ENCODE measurements at regions not wholly inside any gene's neighbourhood (a gene's known extent, or its start where the extent isn't known, plus 50 kb on each side); places are given as distances from the start of the nearest gene placed in this dataset.

- DNase-seq (ENCODE audit: low read depth, low spot score), result no peak
Measured at GRCh38 chrX:16222151-16222550, 54.9 kb downstream of the MAGEB17 start.

GRCh38 chrX:16223385-16223784 is 56.1 kb downstream of the MAGEB17 start:
- no peak for DNase-seq (ENCODE audit: low read depth, low spot score)

GRCh38 chrX:16239211-16239610 is 71.9 kb downstream of the MAGEB17 start:
- DNase-seq (ENCODE audit: low read depth, low spot score), result no peak

- no peak for DNase-seq (ENCODE audit: low read depth, low spot score)
Measured at GRCh38 chrX:16240231-16240905, 73.1 kb downstream of the MAGEB17 start.

GRCh38 chrX:16240968-16241367 is 73.7 kb downstream of the MAGEB17 start:
- DNase-seq (ENCODE audit: low read depth, low spot score), result no peak

- no peak for DNase-seq (ENCODE audit: low read depth, low spot score)
Measured at GRCh38 chrX:16250296-16250695, 83.0 kb downstream of the MAGEB17 start.

GRCh38 chrX:16251782-16252181 is 84.5 kb downstream of the MAGEB17 start:
- DNase-seq (ENCODE audit: low read depth, low spot score), result no peak

- DNase-seq (ENCODE audit: low read depth, low spot score), result no peak
Measured at GRCh38 chrX:16258882-16259281, 91.6 kb downstream of the MAGEB17 start.

- DNase-seq (ENCODE audit: low read depth, low spot score), result no peak
Measured at GRCh38 chrX:16267431-16267830, 100.2 kb downstream of the MAGEB17 start.

- no peak for DNase-seq (ENCODE audit: low read depth, low spot score)
Measured at GRCh38 chrX:16268206-16268605, 100.9 kb downstream of the MAGEB17 start.

- DNase-seq (ENCODE audit: low read depth, low spot score), result peak; percentile 70
Measured at GRCh38 chrX:16278927-16279326, 111.6 kb downstream of the MAGEB17 start.

- DNase-seq (ENCODE audit: low read depth, low spot score), result no peak
Measured at GRCh38 chrX:16282209-16282608, 114.9 kb downstream of the MAGEB17 start.

GRCh38 chrX:16284842-16285241 is 117.6 kb downstream of the MAGEB17 start:
- DNase-seq (ENCODE audit: low read depth, low spot score), result no peak

GRCh38 chrX:16290997-16291396 is 123.7 kb downstream of the MAGEB17 start:
- no peak for DNase-seq (ENCODE audit: low read depth, low spot score)

- no peak for DNase-seq (ENCODE audit: low read depth, low spot score)
Measured at GRCh38 chrX:16300831-16301230, 133.6 kb downstream of the MAGEB17 start.

GRCh38 chrX:16304751-16305150 is 137.5 kb downstream of the MAGEB17 start:
- no peak for DNase-seq (ENCODE audit: low read depth, low spot score)

GRCh38 chrX:16305187-16305586 is 137.9 kb downstream of the MAGEB17 start:
- no peak for DNase-seq (ENCODE audit: low read depth, low spot score)

- DNase-seq (ENCODE audit: low read depth, low spot score), result no peak
Measured at GRCh38 chrX:16307950-16308349, 140.7 kb downstream of the MAGEB17 start.

GRCh38 chrX:16308773-16309172 is 141.5 kb downstream of the MAGEB17 start:
- no peak for DNase-seq (ENCODE audit: low read depth, low spot score)

- no peak for DNase-seq (ENCODE audit: low read depth, low spot score)
Measured at GRCh38 chrX:16310326-16310725, 143.0 kb downstream of the MAGEB17 start.

- no peak for DNase-seq (ENCODE audit: low read depth, low spot score)
Measured at GRCh38 chrX:16311671-16312070, 144.4 kb downstream of the MAGEB17 start.

GRCh38 chrX:16312761-16313623 is 145.7 kb downstream of the MAGEB17 start:
- DNase-seq (ENCODE audit: low read depth, low spot score), result no peak

- no peak for DNase-seq (ENCODE audit: low read depth, low spot score)
Measured at GRCh38 chrX:16316331-16316730, 149.1 kb downstream of the MAGEB17 start.

Measured in ELF-1 (cell line).